AG04449 (cell line): ENCODE measurements at regions not wholly inside any gene's neighbourhood (a gene's known extent, or its start where the extent isn't known, plus 50 kb on each side); places are given as distances from the start of the nearest gene placed in this dataset.

Experiments used
- CTCF ChIA-PET: fragments of 350-600 bp; formaldehyde crosslinking; extraction: SDS; loops from one replicate; lab custom pipeline; 2021; ENCODE audit warnings: antibody characterized with exemption; lab: Yijun Ruan, JAX
- POLR2A ChIA-PET: fragments of 400-600, 350-600 bp; formaldehyde crosslinking; extraction: SDS; loops from one replicate; lab custom pipeline; 2020; ENCODE audit warnings: antibody characterized with exemption, inconsistent platforms; lab: Yijun Ruan, JAX
- DNase-seq: peaks from one replicate; pipeline ENCODE4 v3.0.0-alpha.2; 2010; ENCODE audit warnings: low read depth, low spot score
- H3K4me3 ChIP-seq: 2 replicates; pipeline ENCODE4 v1.5.1; 2011; ENCODE audit warnings: low read depth, mild to moderate bottlenecking, control low read depth, low read length
- CTCF ChIP-seq: IDR thresholded peaks from one replicate; pipeline ENCODE4 v1.5.1; 2011; ENCODE audit warnings: mild to moderate bottlenecking, moderate library complexity, low read length, control low read depth, inconsistent platforms; ENCODE audit not compliant: insufficient read depth; ENCODE audit errors: missing control alignments

GRCh38 chr16:59373632-59374031, 639.5 kb upstream of the GOT2 start:
- TF ChIP-seq CTCF, result no peak
- H3K4me3 ChIP-seq, result no peak overlapping the region
- POLR2A ChIA-PET, result no interaction called here
- CTCF ChIA-PET, result no interaction called here
- no peak for DNase-seq

- CTCF ChIA-PET, result no interaction called here
- H3K4me3 ChIP-seq, result no peak overlapping the region
- DNase-seq, result no peak
- no peak for TF ChIP-seq CTCF
- POLR2A ChIA-PET, result no interaction called here
These were observed 636.6 kb upstream of the GOT2 start for GRCh38 chr16:59370717-59371116.

DNA sequence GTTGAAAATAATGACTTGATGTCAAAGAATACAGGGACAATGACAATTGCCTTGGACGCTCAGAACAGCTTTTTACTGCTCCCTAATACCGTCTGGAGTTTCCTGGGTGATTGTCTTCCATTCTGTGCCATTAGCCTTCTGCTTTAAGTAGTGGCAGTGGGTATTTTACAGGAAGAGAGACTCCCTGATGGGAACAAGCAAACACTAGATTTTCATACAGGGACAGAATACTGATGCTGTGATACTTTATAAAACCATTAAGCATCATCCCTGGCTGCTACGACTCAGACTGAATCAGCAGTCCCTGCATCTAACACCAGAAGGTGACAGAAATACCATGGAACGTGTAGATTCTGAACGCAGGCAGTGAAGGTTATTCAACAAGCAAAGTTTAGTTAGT, 635.4 kb upstream of the GOT2 start:
- no peak for TF ChIP-seq CTCF
- POLR2A ChIA-PET, result no interaction called here
- CTCF ChIA-PET, result no interaction called here
- no peak overlapping the region for H3K4me3 ChIP-seq
- no peak for DNase-seq

DNA sequence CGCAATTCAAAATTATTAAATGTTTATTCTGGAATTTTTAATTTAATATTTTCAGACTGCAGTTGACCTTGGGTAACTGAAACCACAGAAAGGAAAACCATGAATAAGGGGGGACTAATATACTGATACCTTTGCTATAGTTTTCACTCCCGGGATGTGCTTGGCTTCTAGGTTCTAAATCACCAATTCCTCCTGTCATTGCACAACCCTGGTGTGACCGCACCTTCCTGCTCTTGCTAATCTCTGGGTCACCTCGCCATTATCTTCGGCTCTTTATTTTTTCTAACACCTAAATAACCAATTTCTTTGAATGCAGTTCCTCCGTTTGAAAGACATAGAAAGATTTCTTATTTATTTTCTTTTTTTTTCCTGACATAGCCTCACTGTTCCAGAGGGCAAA, 634.5 kb upstream of the GOT2 start:
- DNase-seq, result no peak
- CTCF ChIA-PET, result no interaction called here
- H3K4me3 ChIP-seq, result no peak overlapping the region
- TF ChIP-seq CTCF, result no peak
- POLR2A ChIA-PET, result no interaction called here

- ChIA-PET CTCF (no interaction called here), POLR2A (no interaction called here)
- H3K4me3 ChIP-seq, result no peak overlapping the region
- TF ChIP-seq CTCF, result no peak
- no peak for DNase-seq
These were observed 622.6 kb upstream of the GOT2 start for GRCh38 chr16:59356709-59357108.

- ChIA-PET CTCF (no interaction called here), POLR2A (no interaction called here)
- H3K4me3 ChIP-seq, result no peak overlapping the region
- DNase-seq, result no peak
- TF ChIP-seq CTCF, result no peak
These were observed 622.0 kb upstream of the GOT2 start for GRCh38 chr16:59356144-59356543.
